ENCODE measurements at regions not wholly inside any gene's neighbourhood (a gene's known extent, or its start where the extent isn't known, plus 50 kb on each side); places are given as distances from the start of the nearest gene placed in this dataset.

DNA sequence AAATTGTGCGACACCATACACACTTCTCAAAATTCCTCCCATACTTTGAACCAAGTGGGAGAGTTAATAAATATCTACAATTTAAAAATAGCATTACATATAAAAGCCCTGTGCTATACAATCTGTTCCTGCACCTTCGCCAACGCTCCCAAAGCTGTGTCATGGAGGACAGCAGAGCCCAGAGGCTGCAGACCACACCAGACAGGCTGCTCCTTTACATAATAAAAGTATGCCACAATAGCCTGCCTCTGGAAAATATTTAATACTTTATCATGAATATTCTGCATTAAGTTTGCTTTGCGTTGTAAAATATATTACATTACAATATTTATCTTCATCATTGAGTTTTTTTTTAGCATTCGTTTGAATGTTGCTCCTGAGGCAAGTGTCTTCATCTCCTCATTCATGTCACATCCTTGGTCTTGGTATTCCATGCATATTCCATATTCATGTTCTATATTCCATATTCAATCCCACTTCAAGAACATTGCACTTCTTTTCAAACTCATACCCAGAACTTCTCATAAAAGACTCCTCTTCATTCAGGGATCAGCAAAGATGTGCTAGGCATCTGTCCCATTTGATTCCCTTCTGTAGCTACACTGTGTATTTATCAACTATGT is 663.9 kb downstream of the POM121L12 start:
- DNase-seq (ENCODE audit: low read depth) = no peak

- no peak for DNase-seq (ENCODE audit: low read depth)
Measured at GRCh38 chr7:53719122-53719521, 683.7 kb downstream of the POM121L12 start.

DNA sequence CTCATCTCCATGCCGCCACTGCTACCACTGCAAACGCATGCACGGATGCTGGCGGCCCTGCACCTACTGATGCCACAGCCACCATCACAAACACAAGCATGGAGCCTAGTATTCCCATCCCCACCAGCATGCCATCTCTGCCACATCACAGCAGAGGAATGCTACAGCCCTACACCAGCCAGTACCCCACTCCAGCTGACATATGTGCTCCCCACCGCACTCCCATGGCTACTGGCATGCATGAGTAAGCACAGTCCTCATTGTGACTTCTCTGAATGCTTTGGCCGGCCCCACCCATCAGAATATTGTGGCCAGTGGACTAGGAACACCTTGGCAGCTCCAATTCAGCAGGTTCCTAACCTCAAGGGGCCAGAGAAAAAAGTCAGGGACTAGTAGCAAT is 705.5 kb downstream of the POM121L12 start:
- DNase-seq (ENCODE audit: low read depth) = no peak

- no peak for DNase-seq (ENCODE audit: low read depth)
Measured at GRCh38 chr7:53743697-53744402, 708.4 kb downstream of the POM121L12 start.

DNA sequence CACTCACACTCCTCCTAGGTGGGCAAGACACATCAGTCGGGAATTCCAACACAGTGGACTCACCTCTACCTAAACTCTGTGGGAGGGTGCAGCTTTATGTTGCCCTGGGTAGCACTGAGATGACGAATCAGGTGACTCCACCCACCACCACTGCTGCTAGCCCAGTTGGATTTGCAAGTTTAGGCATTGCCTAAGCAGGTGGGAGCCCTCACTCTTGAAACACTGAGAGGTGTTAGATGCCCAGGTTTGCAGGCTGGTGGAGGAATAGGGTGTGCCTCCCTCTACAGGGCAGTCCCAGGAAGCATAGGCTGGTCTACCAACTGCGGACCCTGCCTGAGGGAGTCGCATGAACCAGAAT is 708.9 kb downstream of the POM121L12 start:
- DNase-seq (ENCODE audit: low read depth) = no peak

DNA sequence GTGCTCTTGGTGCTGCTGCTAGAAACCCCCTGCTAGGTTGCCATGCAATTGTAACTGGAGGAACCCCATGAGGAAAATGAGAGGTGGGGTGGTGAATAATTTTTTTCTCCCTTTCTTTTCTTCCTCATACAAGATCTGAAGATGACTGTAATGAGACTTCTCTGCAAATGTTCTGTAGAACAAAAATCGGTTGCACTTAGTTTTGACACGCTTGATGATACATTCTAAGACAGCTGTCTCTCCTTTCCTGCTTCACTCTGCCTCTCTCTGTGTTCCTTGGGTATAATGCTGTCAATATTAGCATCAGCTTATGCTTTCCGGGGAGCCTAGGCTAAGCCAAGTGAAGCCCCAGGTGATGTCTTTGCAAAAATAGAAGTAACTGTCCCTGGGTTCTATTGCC is 721.5 kb downstream of the POM121L12 start:
- no peak for DNase-seq (ENCODE audit: low read depth)

DNA sequence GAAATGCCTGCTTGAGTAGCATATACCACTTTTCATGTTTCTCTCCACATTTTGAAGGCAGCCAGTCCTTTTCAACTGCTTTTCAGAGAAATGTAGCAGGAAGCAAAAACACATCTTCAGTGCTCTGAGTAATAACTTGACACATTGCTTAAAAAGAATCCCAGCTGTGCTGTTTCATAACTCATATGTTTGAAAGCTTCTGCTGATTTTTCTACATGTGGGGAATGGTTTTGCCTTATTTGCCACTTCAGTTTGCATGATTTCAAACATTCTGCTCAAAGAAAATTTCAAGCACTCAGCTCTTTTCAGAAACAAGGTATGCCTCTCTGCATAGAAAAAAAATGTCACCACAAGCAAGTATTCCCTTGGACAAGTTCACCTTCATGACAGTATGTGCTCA is 732.8 kb downstream of the POM121L12 start:
- DNase-seq (ENCODE audit: low read depth) = no peak

DNA sequence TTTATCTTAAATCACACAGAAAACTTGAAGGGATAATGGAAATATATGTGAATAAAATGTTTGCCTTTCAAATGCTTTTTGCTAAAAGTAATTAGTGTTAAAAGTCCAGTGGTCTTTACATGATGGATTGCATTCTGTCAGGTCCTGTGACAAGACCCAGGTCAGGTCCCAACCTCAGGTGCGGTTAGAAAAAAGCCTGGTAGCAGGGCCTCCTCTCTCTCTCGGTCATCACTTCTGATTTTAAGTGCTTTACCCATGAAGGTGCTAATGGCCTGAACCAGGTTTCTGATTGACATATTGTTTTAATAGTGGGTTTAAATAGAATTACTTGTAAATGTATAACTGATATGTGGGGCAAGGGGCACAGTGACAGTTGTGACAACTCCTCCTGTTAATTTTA is 736.3 kb downstream of the POM121L12 start:
- no peak for DNase-seq (ENCODE audit: low read depth)

DNA sequence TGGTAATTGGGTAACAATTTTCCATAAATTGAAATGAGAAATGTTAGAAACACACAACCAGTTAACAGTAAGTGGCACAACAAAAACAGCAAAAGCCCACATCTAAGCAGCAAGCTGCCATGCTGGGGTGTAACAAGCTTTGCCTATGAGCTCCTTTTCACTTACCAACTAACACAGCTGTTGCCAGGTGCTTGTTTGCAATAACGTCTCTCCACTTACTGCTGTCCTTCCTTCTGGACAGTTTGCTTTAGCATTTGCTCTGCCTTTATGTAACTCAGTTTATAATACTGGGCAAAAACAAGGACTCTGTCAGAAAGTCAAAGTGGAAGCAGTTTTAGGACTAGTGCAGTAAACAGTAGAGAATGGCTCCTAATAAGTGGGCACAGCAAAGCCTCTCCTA is 740.9 kb downstream of the POM121L12 start:
- no peak for DNase-seq (ENCODE audit: low read depth)

GRCh38 chr7:53789741-53790140 is 752.4 kb upstream of the VSTM2A start:
- no peak for DNase-seq (ENCODE audit: low read depth)

- no peak for DNase-seq (ENCODE audit: low read depth)
Measured at GRCh38 chr7:53794816-53795215, 747.4 kb upstream of the VSTM2A start.

GRCh38 chr7:53800746-53801145 is 741.4 kb upstream of the VSTM2A start:
- no peak for DNase-seq (ENCODE audit: low read depth)

DNA sequence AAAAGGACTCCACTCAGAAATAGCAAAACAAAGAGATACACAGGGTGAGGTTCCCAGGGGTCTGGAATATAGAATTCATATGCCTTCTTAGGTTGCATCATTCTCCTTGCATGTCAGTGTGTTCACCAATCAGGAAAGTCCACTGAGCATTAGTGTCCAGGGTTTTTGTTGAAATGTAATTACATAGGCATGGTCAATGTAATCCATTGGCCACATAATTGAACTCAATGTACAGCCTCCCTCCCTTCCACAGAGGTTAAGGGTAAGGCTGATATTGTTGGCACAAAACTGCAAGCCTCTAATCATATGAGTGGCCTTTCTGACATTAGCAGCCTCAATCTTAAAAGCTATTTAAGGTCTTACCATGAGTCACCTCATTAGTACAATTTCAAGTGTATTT is 736.1 kb upstream of the VSTM2A start:
- no peak for DNase-seq (ENCODE audit: low read depth)

- no peak for DNase-seq (ENCODE audit: low read depth)
Measured at GRCh38 chr7:53811555-53812079, 730.6 kb upstream of the VSTM2A start.

GRCh38 chr7:53812135-53812534 is 730.0 kb upstream of the VSTM2A start:
- DNase-seq (ENCODE audit: low read depth) = no peak

DNA sequence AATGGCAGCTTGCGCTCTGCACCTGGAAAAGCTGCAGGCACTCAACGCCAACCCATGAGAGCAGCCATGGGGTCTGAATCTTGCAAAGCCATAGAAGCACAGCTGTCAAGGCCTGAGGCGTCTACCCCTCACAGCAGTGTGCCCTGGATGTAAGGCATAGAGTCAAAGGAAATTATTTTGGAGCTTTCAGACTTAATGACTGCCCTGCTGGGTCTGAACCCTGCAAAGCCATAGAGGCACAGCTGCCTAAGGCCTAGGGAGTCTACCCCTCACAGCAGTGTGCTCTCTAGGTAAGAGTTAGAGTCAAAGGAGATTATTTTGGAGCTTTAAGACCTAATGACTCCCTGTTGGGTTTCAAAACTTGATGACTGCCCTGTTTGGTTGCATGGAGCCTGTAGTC is 706.9 kb upstream of the VSTM2A start:
- no peak for DNase-seq (ENCODE audit: low read depth)

- no peak for DNase-seq (ENCODE audit: low read depth)
Measured at GRCh38 chr7:53877688-53878087, 664.5 kb upstream of the VSTM2A start.

- DNase-seq (ENCODE audit: low read depth) = no peak
Measured at GRCh38 chr7:53900856-53901528, 641.2 kb upstream of the VSTM2A start.

DNA sequence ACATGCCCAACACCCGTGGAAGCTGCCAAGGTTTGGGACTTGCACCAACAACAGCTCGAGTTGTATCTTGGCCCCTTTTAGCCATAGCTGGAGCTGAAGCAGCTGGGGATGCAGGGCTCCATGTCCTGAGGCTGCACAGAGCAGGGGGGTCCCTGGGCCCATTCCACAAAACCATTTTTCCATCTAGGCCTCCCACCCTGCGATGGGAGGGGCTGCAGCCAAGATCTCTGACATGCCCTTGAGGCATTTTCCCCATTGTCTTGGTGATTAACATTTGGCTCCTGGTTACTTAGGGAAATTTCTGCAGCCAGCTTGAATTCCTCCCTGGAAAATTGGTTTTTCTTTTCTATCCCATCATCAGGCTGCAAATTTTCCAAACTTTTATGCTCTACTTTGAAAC is 637.8 kb upstream of the VSTM2A start:
- DNase-seq (ENCODE audit: low read depth) = no peak

DNA sequence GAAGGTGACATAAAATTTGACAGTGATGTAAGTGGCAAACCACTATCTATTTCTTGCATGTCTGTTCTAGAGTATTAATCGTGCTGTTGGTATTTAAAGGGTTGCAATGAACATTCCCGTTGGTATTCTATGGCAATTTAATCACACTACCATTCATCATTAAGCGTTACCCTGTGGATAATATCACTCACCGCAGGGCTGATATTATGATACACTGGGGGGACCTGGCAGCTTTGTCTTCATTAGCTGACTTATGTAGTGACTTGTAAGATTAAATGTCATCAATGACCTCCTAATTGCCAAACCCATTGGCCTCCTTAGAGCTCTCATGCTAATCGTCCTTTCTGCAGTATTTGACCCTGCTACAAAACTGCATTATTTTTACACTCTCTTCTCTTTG is 624.5 kb upstream of the VSTM2A start:
- no peak for DNase-seq (ENCODE audit: low read depth)

DNA sequence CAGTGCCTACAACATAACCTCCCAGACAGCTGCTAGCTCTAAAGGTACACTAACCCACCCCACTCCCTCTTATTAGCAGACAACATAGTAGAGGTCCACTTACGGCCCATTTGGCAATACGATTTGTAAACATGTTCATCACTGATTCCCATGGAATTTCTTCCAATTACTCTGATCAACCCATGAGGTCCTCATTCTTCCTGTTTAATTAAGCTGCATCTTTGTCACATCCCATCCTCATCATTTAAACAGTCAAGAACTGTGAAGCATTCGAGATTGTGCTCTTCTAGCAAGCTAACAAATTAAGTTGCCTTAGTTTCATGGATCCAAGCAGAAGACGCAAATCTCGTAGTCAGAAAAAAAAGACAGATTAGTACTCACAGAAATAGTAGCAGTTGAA is 622.2 kb upstream of the VSTM2A start:
- no peak for DNase-seq (ENCODE audit: low read depth)

GRCh38 chr7:53940483-53940882 is 601.7 kb upstream of the VSTM2A start:
- no peak for DNase-seq (ENCODE audit: low read depth)

- DNase-seq (ENCODE audit: low read depth) = no peak
Measured at GRCh38 chr7:53947732-53948131, 594.4 kb upstream of the VSTM2A start.
